AG09319 (cell line): ENCODE measurements at regions not wholly inside any gene's neighbourhood (a gene's known extent, or its start where the extent isn't known, plus 50 kb on each side); places are given as distances from the start of the nearest gene placed in this dataset.
"Not testable (repeated sequence)": the region's sequence is repeated elsewhere in the genome, so short reads cannot be mapped to it uniquely, and the experiment has no call there.

Source experiments
- DNase-seq: peaks from one replicate; pipeline ENCODE4 v3.0.0-alpha.2; 2010; ENCODE audit warnings: low read depth; ENCODE audit errors: extremely low read depth
- CTCF ChIP-seq: IDR thresholded peaks from 2 replicates; pipeline ENCODE4 v1.5.1; 2011; ENCODE audit warnings: low read depth, mild to moderate bottlenecking, inconsistent platforms, low read length, moderate library complexity

GRCh38 chr10:20551761-20552160 is 345.4 kb downstream of the NEBL start:
- no peak for DNase-seq
- TF ChIP-seq CTCF, result no peak

- no peak for TF ChIP-seq CTCF
- DNase-seq, result no peak
These were observed 360.9 kb downstream of the NEBL start for GRCh38 chr10:20535897-20536881.

- not testable (repeated sequence) for DNase-seq
These were observed 365.7 kb downstream of the NEBL start for GRCh38 chr10:20531241-20531883.

- DNase-seq, result no peak
- TF ChIP-seq CTCF, result no peak
These were observed 375.9 kb downstream of the NEBL start for GRCh38 chr10:20521186-20521585.

GRCh38 chr10:20515654-20516053 is 381.5 kb downstream of the NEBL start:
- no peak for DNase-seq
- no peak for TF ChIP-seq CTCF

- no peak for DNase-seq
- TF ChIP-seq CTCF, result no peak
These were observed 384.5 kb downstream of the NEBL start for GRCh38 chr10:20512631-20513030.

- DNase-seq, result no peak
- TF ChIP-seq CTCF, result no peak
These were observed 388.2 kb downstream of the NEBL start for GRCh38 chr10:20508921-20509320.
